HG03521 (cell line): ENCODE measurements at regions not wholly inside any gene's neighbourhood (a gene's known extent, or its start where the extent isn't known, plus 50 kb on each side); places are given as distances from the start of the nearest gene placed in this dataset.

Experiments used
- ATAC-seq: cut with Tn5 transposase; IDR thresholded peaks from one replicate; pipeline ENCODE4 v1.9.1; 2021; ENCODE audit warnings: mild to moderate bottlenecking, moderate library complexity; ENCODE audit not compliant: unreplicated experiment

GRCh38 chr7:54632696-54633095, 90.5 kb downstream of the VSTM2A start:
- ATAC-seq: no peak

- no peak for ATAC-seq
Measured at GRCh38 chr7:54629771-54630170, 87.6 kb downstream of the VSTM2A start.

- ATAC-seq: no peak
Measured at GRCh38 chr7:54622696-54623309, 80.6 kb downstream of the VSTM2A start.
